ENCODE measurements at regions not wholly inside any gene's neighbourhood (a gene's known extent, or its start where the extent isn't known, plus 50 kb on each side); places are given as distances from the start of the nearest gene placed in this dataset.

DNA sequence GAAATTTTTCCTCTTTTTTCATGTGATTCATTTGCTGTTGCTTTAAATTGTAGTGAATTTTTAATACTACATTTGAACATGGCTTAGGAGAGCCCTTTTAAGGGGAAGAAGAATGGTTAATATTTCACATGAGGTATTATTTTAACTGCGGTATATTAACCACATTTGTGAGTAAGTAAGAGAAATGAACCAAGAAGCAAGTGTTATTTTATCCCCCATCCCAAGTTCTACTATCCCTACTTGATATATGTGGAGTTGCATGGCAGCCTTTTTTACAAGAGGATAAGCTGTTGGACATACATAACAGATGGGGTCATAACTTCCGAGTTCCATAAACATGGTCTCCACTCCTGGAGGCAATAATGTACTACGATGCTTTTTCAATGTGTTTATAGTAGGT lies 623.3 kb downstream of the LRFN5 start:
- TF ChIP-seq, protein P1, sequence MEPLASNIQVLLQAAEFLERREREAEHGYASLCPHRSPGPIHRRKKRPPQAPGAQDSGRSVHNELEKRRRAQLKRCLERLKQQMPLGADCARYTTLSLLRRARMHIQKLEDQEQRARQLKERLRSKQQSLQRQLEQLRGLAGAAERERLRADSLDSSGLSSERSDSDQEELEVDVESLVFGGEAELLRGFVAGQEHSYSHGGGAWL (CRISPR knock-in tag; IDR thresholded peaks at IDR 0.05) = no peak
- TF ChIP-seq ZNF296 (CRISPR knock-in tag; conservative IDR thresholded peaks at IDR 0.05) (no peak), MTA3 (CRISPR knock-in tag; IDR thresholded peaks at IDR 0.05) (no peak), REXO4 (CRISPR knock-in tag; IDR thresholded peaks at IDR 0.05; ENCODE audit: borderline replicate concordance) (no peak), ATM (IDR thresholded peaks at IDR 0.05; ENCODE audit: borderline replicate concordance) (no peak), ARHGAP35 (CRISPR knock-in tag; IDR thresholded peaks at IDR 0.05; ENCODE audit: borderline replicate concordance) (no peak), TBL1XR1 (IDR thresholded peaks at IDR 0.05; ENCODE audit: borderline replicate concordance, low read length, partially characterized antibody) (no peak), ZNF282 (IDR thresholded peaks at IDR 0.05; ENCODE audit: partially characterized antibody) (no peak), ZNF263 (CRISPR knock-in tag; IDR thresholded peaks at IDR 0.05) (no peak), FOXJ3 (CRISPR knock-in tag; IDR thresholded peaks at IDR 0.05; ENCODE audit: borderline replicate concordance) (no peak), ZNF724P (CRISPR knock-in tag; IDR thresholded peaks at IDR 0.05; ENCODE audit: borderline replicate concordance) (no peak), SMAD3 (CRISPR knock-in tag; IDR thresholded peaks at IDR 0.05) (no peak), TMF1 (CRISPR knock-in tag; IDR thresholded peaks at IDR 0.05; ENCODE audit: low read depth) (no peak)
- TF ChIP-seq, protein P2, sequence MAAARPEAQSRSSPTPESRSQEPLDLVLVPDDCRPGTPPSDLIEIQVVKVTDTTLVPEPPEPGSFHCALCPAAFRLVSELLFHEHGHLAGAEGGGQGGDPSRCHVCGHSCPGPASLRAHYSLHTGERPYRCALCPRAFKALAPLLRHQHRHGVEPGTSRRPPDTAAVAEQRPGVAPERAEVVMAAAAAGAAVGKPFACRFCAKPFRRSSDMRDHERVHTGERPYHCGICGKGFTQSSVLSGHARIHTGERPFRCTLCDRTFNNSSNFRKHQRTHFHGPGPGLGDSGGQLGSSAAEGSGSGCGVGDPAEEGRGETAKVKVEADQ (CRISPR knock-in tag; IDR thresholded peaks at IDR 0.05; ENCODE audit: borderline replicate concordance) = no peak
- in situ Hi-C loops (cut with HindIII; ENCODE audit: extremely low pct_ligation_motif_present, low pct_unique_long_range_greater_than_20kb) (no loop called here), intact Hi-C loops (cut with micrococcal nuclease; ENCODE audit: unreplicated experiment) (no loop called here)
- ChIA-PET POLR2A (no interaction called here), CTCF (ENCODE audit: low intra/inter-chr PET ratio, low total read pairs) (no interaction called here)
- no peak overlapping the region for H3K4me2 ChIP-seq (ENCODE audit: low read depth, low read length)
- BruUV-seq (replicated peaks) = no TSS peak
- no peak overlapping the region for H3K9ac ChIP-seq (ENCODE audit: insufficient read depth, low read depth, low read length)
- no peak for FAIRE-seq
- no peak for DNase-seq (ENCODE audit: low spot score)
- H3K27ac ChIP-seq (ENCODE audit: extremely low read length, insufficient read depth, low read length) = no peak overlapping the region
- no peaks in the 10 kb centered on the region for H3K36me3 ChIP-seq (replicated peaks in 1 of 2; ENCODE audit: control insufficient read depth in 1 of 2, insufficient read depth in 2 of 2, low read length in 2 of 2)
- H3K27me3 ChIP-seq (ENCODE audit: control insufficient read depth in 1 of 2, insufficient read depth in 2 of 2, low read length in 2 of 2) = no peaks in the 10 kb centered on the region
- no peak for ATAC-seq
- 14% methylated on average over 3 of the region's 3 CpGs for WGBS (ENCODE audit: low lambda C conversion rate)
- no peak overlapping the region for H2AFZ ChIP-seq (ENCODE audit: low read length)
- no peaks in the 10 kb centered on the region for H4K20me1 ChIP-seq (ENCODE audit: insufficient read depth, low read length)
- no peak overlapping the region for H3K4me3 ChIP-seq (replicated peaks in 1 of 3; ENCODE audit: insufficient read depth in 1 of 3, low read depth in 2 of 3, low read length in 3 of 3)
- no peaks in the 10 kb centered on the region for H3K79me2 ChIP-seq (ENCODE audit: insufficient read depth, low read length)
- peaks cover 91% of the 10 kb centered on the region for H3K9me3 ChIP-seq (ENCODE audit: low read length)
- no peaks in the 10 kb centered on the region for H3K4me1 ChIP-seq (ENCODE audit: insufficient read depth, low read length)
